CD4-positive, alpha-beta T cell treated with Interleukin-17A for 4 hours (primary cell): ENCODE measurements at regions not wholly inside any gene's neighbourhood (a gene's known extent, or its start where the extent isn't known, plus 50 kb on each side); places are given as distances from the start of the nearest gene placed in this dataset.

ENCODE experiments used
- DNase-seq: peaks from one replicate; pipeline ENCODE4 v3.0.0-alpha.2; 2020; ENCODE audit warnings: mixed read lengths

DNA sequence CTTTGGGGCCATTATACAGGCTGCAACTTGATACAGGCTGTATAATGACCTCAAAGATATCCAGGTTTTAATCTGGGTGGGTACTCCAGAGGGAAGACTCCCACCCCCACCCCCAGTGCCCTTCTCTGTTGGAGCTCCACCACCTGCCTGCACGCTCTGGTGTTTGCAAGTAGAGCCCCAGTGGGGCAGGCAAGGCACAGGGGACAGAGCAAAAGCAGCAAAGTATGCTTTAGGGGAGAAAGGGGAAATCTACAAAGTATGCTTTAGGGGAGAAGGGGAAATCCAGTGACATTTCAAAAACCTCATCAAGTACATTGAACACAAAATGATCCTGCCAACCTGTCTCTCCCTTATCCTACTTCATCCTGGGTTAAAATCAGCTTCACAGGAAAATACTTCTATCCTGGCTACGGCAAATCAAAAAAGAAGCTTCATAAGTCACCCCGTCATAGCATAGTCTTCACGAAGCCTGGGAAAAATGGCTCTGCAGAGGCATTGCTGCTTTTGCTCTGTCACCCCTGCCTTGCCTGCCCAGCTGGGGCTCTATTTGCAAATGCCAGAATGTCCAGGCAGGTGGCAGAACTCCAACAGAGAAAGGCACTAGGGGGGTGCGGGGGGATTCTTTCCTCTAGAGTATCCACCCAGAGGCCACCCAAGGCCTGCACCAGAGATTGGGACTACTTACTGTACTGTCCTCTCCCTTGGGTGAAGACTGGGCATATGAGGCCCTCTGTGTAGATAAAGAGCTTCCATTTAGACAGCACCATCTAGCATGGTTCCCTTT lies 60.9 kb upstream of the ATP11B start:
- DNase-seq: no peak

DNA sequence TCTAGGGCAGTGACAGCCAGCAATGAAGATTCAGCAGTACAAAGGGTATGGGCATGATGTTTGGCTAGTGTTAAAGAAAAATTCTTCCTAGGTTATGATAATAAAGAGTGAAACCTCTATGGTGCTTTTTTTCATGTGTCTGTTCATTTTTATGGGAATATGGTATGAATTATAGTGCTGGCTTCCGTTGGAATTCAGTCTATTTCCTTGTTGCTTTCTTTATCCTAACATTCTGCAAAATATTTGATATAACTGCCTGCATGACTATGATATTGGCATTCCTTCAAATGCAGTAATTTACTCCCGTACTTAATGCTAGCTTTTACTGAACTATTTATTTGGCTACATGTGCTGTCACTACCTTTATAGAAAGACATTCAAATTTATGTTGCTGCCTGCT lies 57.6 kb upstream of the ATP11B start:
- no peak for DNase-seq

- no peak for DNase-seq
Observed at GRCh38 chr3:182737825-182738224, 55.5 kb upstream of the ATP11B start.

DNA sequence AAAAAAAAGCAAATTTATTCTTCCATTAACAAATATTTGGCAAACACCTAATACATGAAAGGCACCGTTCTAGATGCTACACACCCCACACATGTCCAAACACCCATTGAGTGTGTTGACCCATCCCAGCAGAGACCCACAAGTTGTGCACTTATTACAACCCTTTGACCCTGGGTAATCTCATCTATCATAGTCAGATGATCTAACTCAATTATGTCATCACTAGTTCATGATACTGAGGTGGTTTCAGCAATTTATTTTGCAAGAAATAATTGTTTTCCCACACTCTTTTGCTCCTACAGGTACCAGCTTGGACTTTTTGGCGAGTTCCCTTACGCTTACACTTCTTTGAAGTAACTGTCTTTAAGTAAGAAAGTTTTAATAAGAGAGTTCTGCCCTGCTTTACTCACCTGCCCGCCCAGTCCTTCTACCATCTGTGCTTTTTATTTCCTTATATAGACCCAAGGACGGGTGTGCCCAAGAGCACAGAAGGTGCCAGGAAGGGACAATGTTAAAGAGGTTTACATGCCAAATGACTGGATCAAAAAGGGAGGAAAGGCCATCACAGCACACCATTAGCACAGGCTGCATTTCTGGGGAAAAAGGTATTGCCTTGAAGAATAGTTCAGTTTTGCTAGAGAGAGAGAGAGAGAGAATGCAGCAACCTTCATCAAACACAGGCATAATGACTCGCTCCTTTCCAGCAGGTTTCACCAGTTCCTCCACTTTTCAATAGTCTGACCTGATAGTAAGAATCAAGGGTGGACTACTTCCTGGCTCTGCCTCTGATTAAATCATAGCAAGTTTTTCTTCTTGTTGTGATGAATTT lies 54.5 kb upstream of the ATP11B start:
- no peak for DNase-seq

- DNase-seq: no peak
Observed at GRCh38 chr3:182739619-182740018, 53.7 kb upstream of the ATP11B start.

- DNase-seq: no peak
Observed at GRCh38 chr3:182740710-182741109, 52.6 kb upstream of the ATP11B start.

- DNase-seq: no peak
Observed at GRCh38 chr3:182741214-182741613, 52.1 kb upstream of the ATP11B start.
